HCT116 (cell line): ENCODE measurements at regions not wholly inside any gene's neighbourhood (a gene's known extent, or its start where the extent isn't known, plus 50 kb on each side); places are given as distances from the start of the nearest gene placed in this dataset.

ENCODE experiments used
- POLR2A ChIP-seq: IDR thresholded peaks from 2 replicates; pipeline ENCODE4 v1.7.0; 2011; ENCODE audit warnings: borderline replicate concordance; ENCODE audit not compliant: insufficient read depth, insufficient read length; ENCODE audit errors: extremely low read depth
- POLR2AphosphoS5 ChIP-seq: IDR thresholded peaks from 2 replicates; pipeline ENCODE4 v1.6.1; 2011; ENCODE audit warnings: mild to moderate bottlenecking, low read depth, low read length, moderate library complexity
- SRF ChIP-seq: IDR thresholded peaks from 2 replicates; pipeline ENCODE4 v1.6.1; 2012; ENCODE audit warnings: low read depth

- TF ChIP-seq POLR2AphosphoS5 (no peak), SRF (no peak), POLR2A (no peak)
Observed at GRCh38 chr6:54754406-54754805, 92.2 kb upstream of the FAM83B start.
